Stimulated activated CD4-positive, alpha-beta T cell treated with anti-CD3 and anti-CD28 coated beads, Interleukin-4, amount 100 ng/mL, for 4 hours (primary cell): ENCODE measurements at regions not wholly inside any gene's neighbourhood (a gene's known extent, or its start where the extent isn't known, plus 50 kb on each side); places are given as distances from the start of the nearest gene placed in this dataset.
"Not testable (repeated sequence)": the region's sequence is repeated elsewhere in the genome, so short reads cannot be mapped to it uniquely, and the experiment has no call there.

Experiments used
- DNase-seq, 2 experiments: peaks; one replicate each; pipeline ENCODE4 v3.0.0-alpha.2; 2020

DNA sequence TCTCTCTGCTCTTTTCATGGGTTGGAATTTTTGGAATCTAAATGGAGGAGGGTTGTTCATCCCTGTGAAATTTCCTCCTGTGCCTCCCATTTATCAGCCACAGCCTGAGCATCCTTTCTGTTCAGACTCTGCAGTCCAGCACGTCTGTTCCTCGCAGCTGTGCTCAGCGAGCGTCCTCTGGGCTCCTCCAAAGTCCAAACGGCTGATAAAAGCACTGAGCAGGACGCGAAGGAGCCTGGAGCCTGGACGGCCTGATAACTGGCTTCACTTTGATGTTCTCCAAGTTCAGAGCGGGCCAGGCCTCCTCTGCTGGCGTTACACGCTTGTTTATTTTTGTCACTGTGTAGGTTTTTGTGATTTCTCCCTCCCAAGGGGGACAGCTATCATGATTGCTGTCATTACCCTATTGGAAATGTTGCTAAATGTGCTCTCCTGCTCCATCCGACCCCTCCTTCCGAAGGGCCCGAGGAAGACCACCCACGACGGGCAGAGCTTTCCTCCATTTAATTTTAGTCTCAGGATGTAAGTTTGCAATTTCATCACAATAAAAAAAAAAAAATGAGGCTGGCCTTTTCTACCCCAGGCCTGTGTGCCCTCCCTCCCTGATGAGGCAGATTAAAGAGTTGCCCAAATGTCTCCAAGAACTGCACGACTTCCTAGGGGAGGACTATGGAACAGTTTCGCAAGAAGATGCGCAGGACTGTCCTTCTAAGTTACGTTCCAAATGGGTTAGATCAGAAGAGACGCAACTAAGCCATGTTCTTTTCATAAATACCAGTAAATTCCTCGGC lies 290.5 kb upstream of the FOXF1 start:
- DNase-seq: no peak

DNA sequence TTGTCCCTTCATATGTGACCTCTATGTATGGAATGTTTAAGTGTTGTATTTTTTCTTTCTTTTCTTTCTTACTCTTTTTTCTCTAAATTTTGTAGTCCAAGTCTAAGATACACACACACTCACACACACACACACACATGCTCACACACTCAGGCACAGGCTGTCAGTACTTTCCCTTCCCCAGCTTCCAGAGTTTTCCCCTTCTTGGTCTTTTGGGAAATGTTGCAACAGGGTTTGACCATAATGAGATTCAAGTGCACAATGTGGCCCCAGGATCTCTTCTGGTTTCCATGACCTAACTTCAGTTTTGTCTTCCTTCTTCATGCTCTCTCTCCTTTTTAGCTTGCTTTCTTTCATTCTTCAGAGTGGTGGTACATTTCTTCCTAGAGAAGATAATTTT lies 289.8 kb upstream of the FOXF1 start:
- DNase-seq: no peak

DNA sequence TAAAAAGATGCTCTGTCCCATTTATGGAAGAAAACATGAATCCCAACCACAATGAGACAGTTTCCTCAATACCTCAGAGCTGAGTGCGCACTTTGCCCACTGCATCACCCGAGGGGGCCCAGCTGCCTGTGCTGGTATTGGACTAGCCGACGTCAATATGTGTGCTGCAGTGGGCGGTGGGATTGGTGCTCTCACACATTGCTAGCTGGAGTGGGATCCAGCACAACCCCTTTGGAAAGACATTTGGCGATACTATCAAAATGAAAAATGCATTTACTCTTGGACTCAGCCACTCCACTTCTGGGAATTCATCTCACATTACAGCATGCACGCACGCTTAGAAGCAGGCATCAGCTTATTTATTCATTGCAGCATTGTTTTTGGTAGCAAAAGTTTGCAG lies 289.2 kb upstream of the FOXF1 start:
- DNase-seq: no peak

DNA sequence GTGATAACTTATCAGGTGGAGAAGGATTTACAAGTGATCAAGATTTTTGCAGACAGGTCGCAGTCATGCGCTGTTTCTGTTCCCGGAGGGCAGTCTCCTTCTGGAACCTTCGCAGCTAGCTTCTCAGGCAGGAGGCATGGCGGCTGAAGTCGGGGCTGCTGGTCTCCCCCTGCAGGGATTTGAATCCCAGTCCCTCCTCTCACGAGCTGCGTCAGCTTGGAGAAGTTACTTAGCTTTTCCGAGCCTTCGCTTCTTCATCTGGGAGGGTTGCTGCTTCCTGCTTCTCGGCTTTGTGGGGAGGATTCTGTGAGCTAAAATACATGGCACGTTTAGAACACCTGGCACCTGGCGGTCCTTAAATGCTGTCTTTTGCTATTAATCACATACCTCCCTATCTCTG lies 287.8 kb upstream of the FOXF1 start:
- no peak for DNase-seq

DNA sequence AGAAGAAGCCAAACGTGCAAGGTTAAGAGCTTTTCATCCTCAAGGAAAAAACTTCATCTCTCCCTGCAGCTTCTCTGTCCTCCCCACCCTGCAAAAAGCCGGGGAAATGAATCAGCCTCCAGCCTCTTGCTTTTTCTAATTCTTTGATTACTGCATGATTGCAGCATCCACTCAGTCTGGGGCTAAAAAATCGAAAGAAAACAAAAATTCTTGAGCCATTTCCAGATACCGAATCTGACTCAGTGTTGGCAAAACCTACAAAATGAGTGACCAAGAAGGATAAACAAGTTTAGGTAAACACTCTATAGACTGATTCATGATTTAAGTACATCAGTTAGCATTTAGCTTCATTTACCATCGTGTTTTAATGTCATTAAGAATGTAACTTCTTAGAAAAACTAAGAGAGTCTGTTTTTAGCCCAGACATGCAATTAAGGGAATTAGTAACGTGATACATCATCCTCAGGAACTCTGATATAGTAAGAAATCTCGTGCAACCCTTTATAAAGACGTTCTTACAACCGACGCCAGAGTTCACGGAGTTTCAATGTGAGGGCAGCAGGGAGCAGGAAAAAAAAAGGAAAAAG lies 287.3 kb upstream of the FOXF1 start:
- DNase-seq: no peak

DNA sequence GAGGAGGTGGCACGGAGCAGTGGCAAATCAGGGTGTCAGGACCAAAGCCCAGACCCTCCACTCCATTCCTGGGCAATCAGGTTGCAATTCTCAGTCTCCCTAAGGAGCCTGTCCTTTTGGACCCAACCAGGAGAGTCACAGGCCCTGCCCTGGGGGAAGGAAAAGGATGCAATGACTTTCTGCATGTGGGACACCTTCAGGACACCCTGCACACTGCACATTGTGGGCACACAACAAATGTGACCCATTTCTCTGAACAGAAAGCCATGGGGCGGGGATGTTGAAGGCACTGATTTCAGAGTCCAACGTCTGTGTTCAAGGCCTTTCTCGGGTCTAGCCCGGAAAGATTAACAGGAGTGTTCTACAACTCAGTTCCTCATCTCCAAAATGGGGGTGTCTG lies 286.2 kb upstream of the FOXF1 start:
- no peak for DNase-seq

DNA sequence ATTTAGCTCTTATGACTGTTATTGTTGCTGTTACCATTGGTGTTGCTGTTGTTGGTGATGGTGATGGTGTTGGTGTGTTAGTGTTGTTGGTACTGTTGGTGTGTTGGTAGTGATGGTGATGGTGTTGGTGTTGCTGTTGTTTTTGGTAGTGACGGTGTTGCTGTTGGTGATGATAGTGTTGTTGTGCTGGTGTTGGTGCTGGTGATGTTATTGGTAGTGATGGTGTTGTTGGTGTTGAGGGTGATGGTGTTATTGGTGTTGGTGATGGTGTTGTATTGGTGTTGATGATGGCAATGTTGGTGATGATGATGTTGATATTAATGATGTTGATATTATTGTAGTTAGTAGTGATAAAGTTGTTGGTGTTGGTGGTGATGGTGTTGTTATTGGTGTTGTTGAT lies 285.7 kb upstream of the FOXF1 start:
- no peak for DNase-seq

DNA sequence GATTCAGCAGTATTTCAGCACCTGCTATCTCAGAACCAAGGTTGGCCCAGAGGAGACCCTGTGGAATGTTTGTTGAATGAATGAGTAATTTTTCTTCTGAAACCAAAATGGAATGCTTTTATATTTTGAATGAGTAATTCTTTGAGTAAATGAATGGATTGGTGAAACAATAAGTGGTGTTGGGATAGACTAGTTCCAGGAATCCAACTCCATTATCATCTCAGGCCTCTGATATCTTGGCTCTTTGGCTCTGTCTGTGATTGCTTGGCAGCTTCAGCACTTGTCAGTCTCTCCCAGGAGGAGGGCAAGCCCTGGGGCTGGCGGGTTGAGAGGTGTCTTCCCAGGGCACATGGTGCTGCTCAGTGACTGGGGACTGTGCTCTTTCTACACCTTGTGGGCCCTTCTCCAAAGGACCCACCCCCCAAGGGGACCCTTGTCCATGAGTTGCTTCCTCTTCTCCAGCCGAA lies 284.4 kb upstream of the FOXF1 start:
- DNase-seq: no peak

DNA sequence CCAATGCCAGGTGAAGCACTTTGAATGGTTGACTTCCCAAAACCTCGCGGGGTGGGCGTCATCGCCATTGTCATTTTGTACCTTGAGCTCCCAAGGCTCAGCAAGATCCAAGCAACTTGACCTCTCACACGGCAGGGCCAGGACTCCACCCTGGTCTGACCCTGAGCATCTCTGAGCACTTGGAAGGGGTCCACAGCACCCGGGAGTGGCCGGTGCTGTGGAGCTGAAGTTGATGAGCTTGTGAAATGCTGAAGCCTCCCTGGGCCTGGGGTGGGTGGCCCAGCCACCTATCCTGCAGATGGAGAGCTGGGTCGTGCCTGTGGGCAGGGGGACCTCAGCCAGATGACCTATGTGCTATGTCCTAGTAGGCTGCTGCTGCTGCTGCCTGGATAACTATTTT lies 283.3 kb upstream of the FOXF1 start:
- no peak for DNase-seq

DNA sequence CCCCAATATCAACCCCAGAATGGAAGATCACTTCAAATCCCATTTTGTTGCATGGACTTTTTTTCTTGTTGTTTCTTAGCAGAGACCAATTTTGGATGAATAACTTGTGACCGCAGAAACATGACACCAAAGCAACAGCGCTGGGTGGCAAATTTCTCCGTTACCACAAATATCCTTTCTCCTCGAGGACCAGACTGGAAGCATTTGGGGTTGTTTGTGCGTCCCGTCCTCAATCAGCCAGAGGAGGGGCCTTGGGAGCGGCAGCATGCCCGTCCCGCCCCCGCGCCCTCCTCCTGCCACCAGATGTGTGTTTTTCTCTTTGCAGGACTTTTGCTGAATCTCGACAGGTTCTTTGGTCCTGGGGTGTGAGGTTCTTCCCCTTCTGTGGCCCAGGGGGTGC lies 282.5 kb upstream of the FOXF1 start:
- DNase-seq: no peak

DNA sequence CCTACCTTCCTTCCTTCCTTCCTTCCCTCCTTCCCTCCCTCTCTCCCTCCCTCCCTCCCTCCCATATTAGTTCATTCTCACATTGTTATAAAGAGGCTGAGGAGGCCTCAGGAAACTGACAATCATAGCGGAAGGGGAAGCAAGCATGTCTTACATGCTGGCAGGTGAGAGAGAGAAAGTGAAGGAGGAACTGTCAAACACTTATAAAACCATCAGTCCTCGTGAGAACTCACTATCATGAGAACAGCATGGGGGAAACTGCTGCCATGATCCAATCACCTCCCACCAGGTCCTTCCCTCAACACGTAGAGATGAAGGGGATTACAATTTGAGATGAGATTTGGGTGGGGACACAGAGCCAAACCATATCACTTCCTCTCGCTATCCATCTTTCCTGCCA lies 281.6 kb upstream of the FOXF1 start:
- no peak for DNase-seq

DNA sequence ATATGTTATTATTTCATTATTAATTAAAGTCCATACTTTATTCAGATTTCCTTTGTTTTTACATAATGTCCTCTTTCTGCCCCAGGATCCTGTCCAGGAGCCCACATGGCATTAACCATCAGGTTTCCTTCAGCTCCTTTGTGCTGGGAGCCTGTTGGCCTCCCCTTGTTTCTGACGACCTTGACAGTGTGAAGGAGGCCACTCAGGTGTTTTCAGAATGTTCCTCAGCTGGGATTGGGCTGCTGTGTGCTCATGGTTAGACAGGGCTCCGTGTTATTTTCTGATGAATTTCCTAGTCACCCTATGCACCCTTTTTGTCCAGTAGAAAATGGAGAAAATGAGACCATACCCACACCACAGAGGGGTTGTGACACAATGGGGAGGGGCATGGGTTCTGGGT lies 281.0 kb upstream of the FOXF1 start:
- no peak for DNase-seq

DNA sequence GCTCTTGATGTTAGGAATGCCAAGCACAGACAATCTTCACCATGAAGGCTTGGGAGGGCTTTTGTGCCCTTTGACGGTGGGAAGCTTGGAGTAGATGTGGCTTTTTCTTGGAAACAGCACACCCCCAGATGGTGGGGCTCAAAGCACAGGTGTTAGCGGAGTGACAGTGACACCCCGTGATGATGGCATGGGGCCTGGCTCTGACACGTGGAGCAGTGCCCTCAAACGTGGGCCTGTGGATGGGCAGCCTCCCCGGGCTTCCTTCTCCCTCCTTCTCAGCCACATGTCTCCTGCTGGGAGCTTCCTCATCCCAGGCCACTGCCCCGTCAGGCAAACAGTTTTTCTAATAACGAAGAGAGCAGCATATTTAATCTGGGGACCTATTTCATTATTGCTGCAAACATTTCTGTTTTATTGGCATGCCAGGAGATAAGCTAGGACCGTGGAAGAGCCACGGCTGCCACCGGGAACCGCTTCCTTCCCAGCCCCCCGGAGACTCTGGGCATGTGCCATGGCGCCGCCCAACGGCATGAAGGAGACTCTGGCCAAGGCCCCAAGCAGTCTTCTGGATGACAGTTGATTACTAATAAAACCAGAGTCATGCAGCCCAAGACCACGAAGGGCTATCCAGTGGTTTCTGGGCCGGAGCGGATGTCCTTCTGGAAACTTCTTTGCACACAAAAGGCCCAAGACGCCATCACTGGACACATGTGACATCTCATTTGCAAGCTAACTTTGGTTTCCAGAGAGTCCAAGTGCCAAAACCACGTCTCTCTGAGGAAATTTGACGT lies 280.3 kb upstream of the FOXF1 start:
- no peak for DNase-seq

DNA sequence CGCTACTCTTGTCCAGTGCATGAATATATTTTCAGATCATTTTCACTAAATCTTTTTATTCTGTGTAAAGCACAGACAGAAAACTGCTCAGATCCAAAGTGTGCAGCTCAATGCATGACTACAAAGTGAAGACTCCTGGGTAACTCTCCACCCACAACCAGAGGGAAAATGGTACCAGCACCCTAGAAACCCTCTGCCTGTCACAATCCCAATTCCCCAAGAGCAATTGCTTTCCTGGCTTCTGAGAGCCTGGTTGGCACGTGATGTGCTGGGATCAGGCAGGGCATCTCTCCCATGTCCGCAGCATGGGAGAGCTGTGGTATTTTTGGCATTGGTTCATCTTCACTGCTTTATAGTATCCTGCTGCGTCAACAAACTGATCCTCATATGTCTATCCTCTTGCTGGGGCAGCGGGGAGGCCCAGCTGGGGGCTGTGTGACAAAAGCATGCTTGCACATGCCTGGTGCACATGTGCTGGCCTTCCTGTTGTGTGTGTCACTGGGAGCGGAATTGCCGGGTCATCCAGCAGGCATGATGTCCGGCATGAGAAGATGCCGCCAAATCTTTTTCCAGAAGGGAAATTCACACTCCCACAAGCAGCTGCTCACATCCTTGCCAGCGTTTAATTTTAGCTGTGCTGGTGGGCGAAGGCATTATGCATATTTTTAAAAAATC lies 278.9 kb upstream of the FOXF1 start:
- DNase-seq: no peak

DNA sequence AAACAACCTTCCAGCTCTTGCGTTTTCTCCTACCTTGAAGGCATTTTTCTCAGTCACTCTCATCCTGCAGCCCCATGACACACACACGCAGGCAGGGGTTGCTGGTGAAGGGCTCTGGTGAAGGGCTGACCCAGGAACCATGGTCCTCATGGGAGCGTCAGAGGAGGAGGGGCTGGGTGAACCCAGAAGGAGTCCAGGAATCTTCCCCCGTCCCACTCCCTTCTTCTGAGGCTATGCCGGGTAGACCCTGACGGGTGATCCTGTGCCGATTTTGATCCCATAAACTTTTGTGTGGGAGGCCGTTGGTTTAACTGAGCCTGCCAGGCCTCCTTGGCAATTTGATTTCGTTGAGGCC lies 278.4 kb upstream of the FOXF1 start:
- no peak for DNase-seq

DNA sequence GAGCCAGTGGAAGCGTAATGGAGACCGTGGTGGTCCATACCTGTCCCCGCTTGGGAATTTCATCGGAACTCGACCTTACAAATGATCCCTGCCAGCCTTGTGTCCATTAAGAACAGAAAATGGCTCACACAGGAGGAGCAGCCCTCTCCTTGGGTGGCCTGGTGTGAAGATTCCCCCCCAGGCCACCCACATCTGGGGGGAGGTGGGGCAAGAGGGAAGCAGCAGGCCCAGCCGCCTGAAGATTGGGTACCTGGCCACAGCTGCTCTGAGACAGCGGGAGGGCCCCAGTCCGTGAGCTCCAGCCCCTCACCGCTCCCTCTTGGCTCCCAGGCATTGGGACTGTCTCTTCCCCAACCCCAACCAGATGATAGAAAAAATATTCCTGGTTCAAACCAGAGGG lies 277.8 kb upstream of the FOXF1 start:
- no peak for DNase-seq

DNA sequence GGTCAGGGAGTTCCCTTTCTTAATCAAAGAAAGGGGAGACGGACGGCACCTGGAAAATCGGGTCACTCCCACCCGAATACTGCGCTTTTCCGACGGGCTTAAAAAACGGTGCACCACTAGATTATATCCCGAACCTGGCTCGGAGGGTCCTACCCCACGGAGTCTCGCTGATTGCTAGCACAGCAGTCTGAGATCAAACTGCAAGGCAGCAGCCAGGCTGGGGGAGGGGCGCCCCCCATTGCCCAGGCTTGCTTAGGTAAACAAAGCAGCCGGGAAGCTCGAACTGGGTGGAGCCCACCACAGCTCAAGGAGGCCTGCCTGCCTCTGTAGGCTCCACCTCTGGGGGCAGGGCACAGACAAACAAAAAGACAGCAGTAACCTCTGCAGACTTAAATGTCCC lies 276.8 kb upstream of the FOXF1 start:
- DNase-seq: not testable (repeated sequence)

DNA sequence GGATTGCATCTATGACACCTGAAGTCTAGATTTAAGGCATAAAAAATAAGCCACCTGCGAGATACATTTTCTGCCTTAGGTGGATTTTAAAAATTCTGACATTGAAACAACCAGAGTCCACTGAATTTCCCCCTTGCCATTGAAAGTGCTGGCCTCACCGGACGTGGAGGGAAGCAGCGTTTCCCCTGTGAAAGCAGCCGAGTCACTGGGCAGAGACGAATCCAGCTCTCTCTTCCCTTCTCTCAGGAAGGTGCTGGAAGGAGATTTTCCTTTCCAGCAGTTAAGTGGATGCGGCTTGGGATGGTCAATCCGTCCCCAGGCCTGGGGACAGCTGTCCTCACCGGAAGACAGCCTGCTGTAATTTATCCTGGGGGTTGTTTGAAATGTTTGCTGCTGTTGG lies 270.9 kb upstream of the FOXF1 start:
- no peak for DNase-seq

DNA sequence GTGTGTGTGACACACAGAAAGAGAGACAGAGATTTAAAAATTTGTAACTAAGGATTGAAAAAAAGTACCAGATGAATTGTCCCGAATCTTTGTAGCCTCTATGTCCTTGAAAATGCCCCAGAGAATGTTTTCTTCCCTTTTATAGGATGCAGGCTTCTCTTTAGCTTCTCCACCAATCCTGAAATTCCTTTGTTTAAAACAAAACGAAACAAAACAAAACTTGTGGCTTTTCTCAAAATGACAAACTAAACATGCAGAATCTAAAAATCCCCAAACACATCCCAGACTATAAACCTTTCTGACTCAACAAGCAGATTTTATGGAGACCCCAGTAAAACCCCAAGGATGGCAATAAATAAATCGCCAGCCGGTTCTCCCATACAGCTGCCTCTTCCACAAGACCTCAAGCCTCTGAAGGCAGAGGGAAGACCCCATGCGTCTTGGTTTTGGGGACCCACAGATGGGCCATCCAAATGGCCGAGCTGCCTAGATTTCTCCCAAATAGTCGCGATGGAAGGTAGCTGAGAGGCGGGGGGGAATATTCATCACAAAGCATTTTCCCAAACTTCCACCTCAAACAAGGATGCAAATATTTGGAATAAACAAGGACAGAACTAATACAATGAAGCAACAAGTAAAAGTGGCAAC lies 269.5 kb upstream of the FOXF1 start:
- no peak for DNase-seq

DNA sequence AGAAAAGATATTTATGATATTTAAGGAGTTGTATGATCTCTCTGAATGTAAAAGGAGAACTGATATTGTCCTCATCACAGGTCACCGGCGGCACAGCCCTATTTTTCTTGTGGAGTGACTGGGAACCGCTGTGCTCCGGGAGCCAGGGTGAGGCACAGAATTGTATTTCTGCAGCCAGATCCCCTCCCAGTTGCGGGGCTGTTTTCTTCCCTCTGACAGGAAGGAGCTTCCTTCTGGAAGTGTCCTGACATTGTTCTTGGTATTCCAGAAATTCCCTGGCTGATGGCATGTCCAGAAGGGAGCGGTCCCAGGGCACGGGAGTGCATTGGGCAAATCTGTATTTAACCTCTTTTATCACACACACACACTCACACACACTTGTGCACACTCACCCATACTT lies 268.6 kb upstream of the FOXF1 start:
- no peak for DNase-seq

DNA sequence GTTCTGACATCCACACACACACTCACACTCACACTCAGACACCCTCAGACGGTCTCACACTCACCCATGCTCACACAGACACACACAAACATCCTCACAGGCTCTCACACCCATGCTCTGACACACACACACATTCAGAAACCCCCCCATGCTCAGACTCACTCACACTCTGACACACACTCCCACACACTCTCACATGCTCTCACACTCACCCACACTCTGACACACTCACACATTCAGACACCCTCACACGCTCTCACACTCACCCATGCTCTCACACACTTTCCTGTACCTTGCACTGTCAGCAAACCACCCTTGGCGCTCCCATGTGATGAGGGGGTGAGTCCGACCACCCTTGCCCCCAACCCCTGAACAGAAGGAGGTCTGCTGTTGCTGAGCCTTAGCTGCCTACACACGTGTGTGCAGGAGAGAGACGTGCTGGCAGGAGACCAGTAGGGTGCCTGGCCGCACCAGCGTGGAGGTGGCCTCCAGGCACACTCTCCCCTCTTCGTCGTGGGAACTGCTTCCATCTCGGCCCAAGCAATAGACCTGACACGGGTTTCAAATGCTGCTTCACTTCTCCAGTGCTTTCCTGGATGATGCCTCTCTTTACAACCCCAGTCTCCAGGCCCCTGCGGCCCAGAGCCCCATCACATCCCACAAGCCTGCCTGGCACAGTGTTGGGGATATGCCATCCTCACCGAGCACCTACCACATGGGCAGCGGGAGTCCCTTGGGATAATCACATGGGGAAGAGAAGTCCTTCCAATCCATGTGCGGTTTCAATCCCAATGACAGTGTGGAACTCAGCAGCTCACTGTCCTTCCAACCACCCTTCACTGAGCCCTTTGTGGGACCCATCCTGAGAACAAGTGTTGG lies 267.8 kb upstream of the FOXF1 start:
- DNase-seq: no peak

DNA sequence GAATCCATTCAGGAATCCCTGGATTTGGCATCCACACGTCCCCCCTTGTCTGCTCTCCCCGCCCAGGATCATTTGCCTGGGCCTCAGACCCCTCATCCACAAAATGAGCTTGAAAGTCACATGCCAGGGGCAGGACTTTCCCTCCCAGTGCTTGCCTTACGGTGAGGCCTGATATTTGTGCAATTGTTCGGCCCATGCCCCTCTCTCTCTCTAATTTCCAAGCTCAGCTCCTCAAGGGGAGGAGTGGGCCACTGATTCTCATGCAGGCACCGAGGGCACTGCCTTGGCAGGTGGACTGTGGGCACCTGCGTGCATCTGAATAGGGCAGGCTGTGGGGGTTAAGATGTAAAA lies 267.2 kb upstream of the FOXF1 start:
- no peak for DNase-seq
